Activated gamma-delta T cell treated with anti-CD3 and anti-CD28 coated beads, Interleukin-2, amount 50 U/mL, for 16 hours (primary cell): ENCODE measurements at regions not wholly inside any gene's neighbourhood (a gene's known extent, or its start where the extent isn't known, plus 50 kb on each side); places are given as distances from the start of the nearest gene placed in this dataset.

ENCODE experiments used
- DNase-seq: peaks from one replicate; pipeline ENCODE4 v3.0.0-alpha.2; 2020; ENCODE audit warnings: low read depth

- DNase-seq = no peak
Observed at GRCh38 chr5:73265641-73266040, 92.6 kb downstream of the TMEM174 start.

DNA sequence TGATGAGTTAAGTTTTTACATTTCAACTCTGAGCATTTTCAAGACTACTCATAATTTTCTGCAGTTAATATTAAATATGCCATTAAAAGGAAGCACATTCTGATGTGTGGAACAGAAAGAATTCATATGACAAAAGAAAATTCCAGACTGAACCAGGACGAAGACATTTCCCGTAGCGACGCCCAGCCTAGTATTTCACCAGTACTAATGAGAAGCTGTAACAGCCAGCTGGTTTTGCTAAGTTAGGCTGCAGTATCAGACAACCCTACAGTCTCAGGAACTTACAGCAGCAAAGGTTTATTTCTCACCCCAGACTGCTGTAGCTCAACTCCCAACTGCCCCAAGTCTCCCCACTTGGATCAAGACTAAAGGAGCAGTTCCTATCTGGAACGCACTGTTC, 91.6 kb downstream of the TMEM174 start:
- DNase-seq = no peak

DNA sequence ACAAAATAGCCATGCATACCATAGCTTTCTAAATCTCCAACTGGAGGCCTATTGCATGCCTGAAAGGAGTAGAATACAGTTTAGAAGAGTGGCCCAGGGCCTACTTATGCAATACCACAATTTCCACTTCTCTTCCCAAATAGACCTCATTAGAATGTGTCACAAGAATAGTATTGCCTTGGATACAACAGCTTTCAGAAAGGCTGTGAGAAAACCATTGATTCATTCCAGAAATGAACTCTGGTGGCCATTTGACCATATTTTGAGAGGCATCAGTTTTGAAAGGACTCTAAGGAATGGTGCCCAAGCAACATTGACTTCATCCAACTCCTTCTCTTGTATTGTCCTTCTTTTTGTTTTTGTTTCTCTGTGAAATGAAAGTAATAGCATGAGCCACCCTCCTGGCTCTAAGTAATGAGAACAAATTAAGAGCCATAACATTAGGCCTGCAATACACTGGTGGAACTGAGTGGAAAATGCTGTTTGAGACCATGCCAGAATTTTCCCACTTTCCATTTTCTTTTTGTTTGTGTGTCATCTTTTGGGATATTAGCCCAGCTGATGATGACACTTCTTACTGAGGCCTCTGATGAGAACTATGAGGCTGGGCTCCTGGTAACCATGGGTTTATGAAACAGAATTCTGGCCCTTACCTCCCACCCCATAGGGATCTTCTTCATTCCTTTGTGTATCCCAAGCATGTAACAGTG, 90.2 kb downstream of the TMEM174 start:
- DNase-seq = no peak

- DNase-seq = no peak
Observed at GRCh38 chr5:73256862-73257261, 83.9 kb downstream of the TMEM174 start.

DNA sequence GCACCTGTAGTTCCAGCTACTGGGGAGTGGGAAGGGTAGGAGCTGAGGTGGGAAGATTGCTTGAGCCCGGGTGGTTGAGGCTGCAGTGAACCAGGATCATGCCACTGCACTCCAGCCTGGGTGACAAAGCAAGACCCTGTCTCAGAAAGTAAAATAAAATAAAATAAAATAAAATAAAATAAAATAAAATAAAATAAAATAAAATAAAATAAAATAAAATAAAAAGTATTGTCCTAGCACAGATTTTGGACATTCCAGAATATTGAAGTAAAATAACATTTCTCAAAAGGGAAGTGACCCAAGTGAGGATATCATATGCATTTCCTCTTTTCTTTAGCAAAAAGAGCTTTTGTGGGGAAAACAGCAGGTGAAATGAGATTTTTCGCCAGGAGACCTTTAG, 83.5 kb downstream of the TMEM174 start:
- no peak for DNase-seq

DNA sequence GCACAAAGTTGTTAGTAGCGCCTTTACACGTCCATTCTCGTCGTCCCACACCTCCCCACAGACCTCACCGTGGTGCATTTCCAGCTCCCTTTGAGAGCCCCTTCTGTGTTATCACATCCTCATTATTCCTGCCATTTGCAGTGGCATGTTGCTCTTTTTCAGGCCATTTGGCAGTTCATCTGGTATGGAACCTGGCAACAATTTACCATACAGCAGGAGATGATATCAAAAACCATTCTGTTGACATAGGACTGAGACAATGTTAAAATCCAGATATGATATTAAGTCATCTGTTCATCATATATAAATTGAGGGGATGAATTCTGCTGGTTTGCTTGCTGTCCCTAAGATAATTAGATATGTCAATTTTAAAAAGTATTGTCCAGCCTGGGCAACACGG, 83.0 kb downstream of the TMEM174 start:
- no peak for DNase-seq

- no peak for DNase-seq
Observed at GRCh38 chr5:73254642-73255041, 81.6 kb downstream of the TMEM174 start.

- DNase-seq = no peak
Observed at GRCh38 chr5:73253047-73253660, 80.2 kb downstream of the TMEM174 start.

- no peak for DNase-seq
Observed at GRCh38 chr5:73250645-73251044, 77.7 kb downstream of the TMEM174 start.

DNA sequence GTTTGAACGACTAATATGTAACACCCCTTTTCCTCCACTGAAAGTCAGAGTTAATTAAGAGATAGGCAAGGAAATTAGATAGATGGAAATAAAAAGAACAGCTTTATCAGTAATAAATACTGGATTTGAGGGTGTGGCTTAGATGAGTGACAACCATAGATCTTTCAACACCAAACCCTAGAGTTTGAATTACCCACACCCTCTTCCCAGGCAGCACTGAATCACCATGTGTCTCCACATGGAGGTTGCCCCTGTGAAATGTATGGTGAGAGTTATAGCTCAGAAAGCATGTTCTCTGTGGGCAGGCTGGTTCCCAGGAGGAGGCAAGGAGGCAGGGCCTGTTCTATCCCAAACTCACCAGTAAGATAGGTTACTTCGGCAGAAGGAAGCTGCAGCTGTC, 69.7 kb downstream of the TMEM174 start:
- DNase-seq = no peak

DNA sequence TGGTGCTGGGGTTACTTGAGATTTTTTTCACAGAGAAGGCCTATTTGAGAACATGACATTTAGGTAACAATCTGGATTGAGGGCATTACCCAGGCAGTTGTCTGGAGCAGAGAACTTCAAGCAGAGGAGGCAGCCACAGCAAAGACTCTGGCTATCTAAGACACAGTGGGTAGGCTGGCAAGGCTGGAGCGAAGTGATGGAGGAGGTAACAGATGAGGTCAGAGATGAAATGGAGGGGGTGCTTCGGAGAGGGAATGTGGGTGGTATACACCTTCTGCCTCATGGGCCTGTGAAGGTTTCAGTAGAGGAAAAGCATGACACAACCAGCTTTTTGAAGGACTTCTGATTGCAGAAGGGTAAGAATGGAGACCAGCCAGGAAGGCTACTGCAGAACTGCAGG, 65.9 kb downstream of the TMEM174 start:
- no peak for DNase-seq

DNA sequence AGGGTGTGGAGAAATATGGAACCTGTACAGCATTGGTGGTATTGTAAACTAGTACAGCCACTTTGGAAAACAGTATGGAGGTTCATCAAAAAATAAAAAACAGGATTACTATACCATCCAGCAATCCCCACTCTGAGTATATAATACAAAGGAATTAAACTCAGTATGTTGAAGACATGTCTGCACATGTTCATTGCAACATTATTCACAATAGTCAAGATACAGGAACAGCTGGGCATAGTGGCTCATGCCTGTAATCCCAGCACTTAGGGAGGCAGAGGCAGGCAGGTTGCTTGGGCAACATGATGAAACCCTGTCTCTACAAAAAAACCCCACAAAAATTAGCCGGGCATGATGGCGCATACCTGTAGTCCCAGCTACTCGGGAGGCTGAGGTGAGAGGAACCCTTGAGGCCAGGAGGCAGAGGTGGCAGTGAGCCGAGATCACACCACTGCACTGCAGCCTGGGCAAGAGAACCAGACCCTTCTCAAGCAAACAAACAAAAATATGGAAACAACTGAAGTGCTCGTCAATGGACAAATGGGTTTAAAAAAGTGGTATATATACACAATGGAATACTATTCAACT, 63.6 kb downstream of the TMEM174 start:
- DNase-seq = no peak

DNA sequence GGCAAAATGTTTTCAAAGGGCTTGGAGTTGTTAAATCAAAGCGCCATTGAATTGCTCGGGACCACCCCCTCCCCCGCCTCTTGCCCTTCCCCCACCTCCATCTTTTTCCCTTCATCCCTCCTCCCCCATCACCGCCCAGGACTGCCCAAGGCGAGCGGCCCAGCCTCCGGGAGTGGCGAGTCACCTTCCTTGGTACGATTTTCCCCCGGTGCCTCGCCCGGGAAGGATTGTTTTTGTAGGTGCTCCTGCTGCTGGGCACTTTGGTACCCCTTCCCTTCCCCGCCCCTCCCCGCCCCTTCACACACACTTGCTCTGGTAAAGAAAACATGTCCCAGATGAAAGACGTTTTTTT, 61.2 kb downstream of the TMEM174 start:
- no peak for DNase-seq

DNA sequence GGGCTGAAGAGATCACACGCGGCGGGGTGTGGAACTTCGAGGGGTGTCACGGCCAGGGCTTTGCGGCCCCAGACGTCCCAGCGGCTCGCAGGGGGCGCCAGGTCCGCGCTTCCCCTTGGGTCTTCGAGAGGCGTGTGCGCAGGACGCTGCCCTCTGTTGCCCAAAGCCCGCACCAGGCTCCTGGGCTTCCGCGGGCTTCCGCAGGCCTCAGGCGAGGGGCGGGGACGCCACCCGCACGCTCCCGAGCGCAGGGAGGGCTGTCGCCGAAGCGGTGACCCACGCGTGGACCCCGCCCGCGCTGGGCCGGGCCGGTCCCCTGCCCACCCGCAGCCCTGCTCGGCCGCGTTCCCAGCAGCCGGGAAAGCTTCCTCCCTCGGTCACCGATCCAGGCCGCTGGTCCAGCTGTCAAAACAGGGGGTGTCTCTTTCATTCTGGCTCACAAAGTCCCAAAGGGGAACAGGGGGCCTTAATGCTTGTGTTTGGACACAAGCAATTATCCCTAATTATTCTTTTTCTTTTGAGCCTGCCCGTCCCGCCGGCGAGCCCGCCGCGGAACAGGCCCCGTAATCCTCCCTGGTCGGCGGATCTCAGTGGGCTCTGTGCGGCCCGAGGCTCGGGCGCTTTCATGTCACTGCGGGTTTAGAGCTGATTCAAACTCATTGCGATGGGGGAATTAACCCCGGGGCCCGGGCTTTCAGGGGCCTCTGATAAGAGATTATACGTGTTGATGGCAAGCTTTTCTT, 60.6 kb downstream of the TMEM174 start:
- no peak for DNase-seq

- no peak for DNase-seq
Observed at GRCh38 chr5:73233053-73233460, 60.1 kb downstream of the TMEM174 start.

DNA sequence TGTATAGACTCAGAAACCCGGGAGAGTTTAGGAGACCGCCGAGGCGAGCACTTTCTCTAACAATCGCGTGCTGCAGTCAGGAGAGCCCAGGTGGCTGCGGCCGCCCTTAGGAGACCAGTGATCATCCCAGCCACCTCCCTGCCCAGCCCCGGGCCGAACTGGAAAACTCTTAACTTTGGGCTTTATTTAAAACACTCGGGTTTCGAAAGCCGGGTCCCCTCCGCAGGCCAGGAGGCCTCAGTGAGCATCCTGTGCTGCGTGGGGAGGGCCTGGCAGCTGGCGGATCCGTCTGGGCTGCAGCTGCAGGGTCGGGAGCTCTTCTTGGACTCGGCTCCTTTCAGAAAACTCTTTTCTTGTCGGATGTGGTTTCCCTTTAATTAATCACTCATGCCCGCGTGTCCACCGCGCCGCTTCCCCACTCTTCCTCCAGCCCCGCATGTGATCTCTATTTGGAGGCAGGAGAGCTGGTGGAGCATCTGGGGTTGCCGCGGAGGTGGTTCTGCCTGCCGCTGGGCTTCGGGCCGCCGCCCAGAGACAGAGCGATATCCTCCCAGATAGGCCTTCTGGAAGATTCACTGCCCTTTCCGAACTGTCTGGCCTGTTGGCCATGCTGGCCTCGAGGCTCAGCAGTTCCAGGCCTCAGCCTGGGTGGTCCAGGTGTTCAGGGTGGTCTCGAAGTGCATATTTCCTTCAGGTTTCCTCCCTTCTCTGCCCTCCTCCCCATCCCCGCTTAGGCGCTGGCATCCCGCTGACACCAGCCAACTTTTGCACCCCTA, 59.5 kb downstream of the TMEM174 start:
- DNase-seq = no peak

DNA sequence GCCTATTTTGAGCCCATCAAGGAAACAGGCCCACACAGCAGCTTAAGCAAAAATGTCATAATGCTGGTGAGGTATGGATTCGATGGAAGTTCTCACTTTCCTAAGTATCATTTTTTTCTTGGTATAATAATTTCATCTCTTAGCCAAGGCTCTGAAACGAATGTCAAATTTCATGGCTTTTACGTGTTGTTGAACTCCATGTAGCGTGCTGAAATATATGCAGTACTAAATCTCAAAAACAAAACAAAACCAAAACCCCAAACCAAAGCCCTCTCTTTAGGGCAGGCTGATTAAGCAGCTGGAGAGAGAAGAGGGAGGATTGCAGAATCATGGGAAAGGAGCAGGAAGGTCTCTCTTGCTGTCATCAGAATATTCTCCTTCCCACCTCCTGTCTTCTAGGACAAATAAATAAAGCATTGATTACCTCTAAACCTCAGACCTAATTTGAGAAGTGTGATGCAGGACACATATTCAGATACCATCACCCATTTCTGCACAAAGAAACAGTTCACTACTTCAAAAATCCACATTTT, 58.3 kb downstream of the TMEM174 start:
- DNase-seq = no peak

DNA sequence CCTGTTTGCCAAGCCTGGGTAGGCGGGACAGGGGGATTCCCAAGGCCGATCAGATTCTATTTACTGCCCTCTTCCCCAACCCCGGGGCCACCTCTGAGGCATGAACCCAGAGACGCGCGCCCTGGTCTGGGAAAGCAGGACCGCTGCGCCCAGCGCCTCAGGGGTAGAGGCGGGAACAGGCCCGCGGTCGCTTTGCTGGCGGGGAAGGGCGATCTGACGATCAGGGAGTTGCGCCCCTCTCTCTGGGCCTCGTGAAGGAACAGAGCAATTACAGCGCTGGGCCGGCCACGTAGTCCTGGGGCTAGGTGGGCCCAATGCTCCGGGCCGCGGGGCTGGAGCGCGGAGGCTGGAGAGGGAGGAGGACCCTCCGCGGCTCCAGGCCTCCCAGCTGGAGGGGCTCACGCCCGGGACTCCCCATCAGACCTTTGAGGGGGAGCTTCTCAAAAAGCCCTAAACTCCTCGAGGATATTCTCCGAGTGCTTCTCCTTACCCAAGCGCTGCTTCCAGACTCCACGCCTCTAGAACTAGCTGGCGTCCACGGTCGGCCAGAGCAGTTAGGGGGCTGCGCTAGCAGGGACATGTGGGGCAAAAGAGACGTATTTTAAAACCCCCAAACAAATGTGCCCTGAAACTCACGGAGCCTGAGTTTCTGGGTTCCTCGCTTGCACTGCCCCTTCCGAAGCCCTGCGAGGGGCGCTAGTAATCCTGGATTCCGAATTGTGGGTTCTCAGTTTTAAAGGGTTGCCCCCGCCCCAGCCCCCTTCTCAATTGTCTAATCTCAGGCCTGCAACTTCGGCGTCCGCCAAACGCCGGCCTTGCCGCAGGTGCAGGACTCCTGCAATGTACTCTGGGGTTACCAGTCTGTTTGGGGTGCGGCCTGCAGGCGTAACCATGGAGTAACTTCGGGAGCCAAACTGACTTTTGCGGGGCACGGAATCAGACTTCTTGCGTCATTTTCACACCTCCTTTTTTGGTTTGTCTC, 57.6 kb downstream of the TMEM174 start:
- no peak for DNase-seq

- DNase-seq = no peak
Observed at GRCh38 chr5:73229271-73229670, 56.3 kb downstream of the TMEM174 start.

DNA sequence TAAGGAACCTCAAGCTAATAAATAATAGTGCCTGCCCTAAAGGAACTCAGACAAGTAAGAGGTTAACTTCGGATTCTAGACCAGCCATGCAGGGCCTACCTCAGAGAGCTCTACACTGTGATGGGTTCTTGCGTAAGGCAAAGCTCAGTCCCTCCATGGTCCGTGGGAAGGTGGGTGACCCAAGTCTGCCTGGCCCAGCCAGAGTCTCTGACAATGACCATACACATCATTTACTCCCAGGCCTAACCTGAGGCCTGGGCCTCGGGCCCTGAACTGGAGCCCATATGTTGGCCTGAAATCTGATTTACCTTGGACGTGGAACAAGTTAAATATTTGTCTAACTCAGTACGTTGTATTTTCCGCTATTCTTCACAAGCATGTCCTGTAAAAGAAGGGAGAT, 55.1 kb downstream of the TMEM174 start:
- no peak for DNase-seq
